Uterus (tissue), 2 donors: ENCODE measurements at regions not wholly inside any gene's neighbourhood (a gene's known extent, or its start where the extent isn't known, plus 50 kb on each side); places are given as distances from the start of the nearest gene placed in this dataset.

Source experiments
- CTCF ChIP-seq, 4 experiments: fragments of 200-600 bp in 2 of 4; fragments of 450-650 bp in 2 of 4; sonication (generic) in 2 of 4; IDR thresholded peaks; one replicate each; pipeline ENCODE4 v1.5.1; 2016 to 2019; ENCODE audit warnings: antibody characterized with exemption in 4 of 4, mild to moderate bottlenecking in 2 of 4, moderate library complexity in 1 of 4
- POLR2A ChIP-seq, 2 donors: fragments of 450-650 bp; IDR thresholded peaks; one replicate each; pipeline ENCODE4 v1.6.1; 2016; ENCODE audit warnings: antibody characterized with exemption in 2 of 2, mild to moderate bottlenecking in 1 of 2, moderate library complexity in 1 of 2

DNA sequence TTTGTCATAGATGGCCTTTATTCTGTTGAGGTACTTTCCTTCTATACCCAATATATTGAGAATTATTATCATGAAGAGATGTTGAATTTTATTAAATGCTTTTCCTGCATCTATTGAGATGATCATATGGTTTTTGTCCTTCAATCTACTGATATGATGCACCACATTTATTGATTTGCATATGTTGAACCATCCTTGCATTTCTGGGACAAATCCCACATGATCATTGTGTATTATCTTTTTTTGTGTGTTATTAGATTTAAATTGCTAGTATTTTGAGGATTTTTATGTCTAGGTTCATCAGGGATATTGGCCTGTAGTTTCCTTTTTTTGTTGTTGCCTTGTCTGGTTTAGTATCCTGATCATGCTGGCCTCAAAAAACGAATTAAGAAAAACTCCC is 124.5 kb upstream of the CES5A start:
- TF ChIP-seq CTCF (IDR thresholded peaks at IDR 0.05) (no peak), POLR2A (IDR thresholded peaks at IDR 0.05) (no peak)
